ENCODE measurements at regions not wholly inside any gene's neighbourhood (a gene's known extent, or its start where the extent isn't known, plus 50 kb on each side); places are given as distances from the start of the nearest gene placed in this dataset.

DNA sequence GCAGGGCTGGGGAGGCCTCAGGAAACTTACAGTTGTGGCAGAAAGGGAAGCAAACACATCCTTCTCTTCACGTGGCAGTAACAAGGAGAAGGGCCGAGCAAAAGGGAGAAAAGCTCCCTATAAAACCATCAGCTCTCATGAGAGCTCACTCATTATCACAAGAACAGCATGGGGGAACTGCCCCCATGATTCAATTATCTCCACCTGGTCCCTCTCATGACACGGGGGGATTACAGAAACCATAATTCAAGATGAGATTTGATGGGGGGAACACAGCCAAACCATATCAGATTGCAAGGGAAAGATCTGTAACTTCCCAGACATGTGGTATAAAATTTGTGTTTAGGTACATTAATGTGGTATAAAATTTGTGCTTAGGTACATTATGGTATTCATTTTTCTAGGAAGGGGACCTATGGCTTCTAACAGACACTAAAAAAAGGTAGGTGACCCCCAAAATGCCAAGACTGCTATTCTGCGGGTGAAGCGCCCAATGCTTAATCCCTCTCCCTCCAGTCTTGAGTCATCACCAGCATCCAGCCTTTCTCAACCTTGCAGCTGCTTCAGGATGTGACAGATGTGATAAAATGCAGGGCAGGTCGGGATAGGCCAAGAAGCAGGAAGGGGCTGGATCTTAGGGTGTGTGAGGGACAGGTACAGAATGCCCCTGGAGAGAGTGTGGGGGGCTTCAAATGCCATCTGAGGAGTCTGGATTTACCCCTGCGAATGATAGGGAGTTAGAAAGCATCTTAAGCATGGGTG is 57.7 kb upstream of the AMPD3 start:
- no peak for TF ChIP-seq CTCF (IDR thresholded peaks at IDR 0.05)
- intact Hi-C loops (cut with DNase I) = no loop called here

GRCh38 chr11:10398525-10398924 is 56.5 kb upstream of the AMPD3 start:
- Histone ChIP-seq H3K4me3 (no peak overlapping the region), H3K9ac (ENCODE audit: low read depth in 2 of 2, low read length in 2 of 2) (no peak overlapping the region), H3K4me1 (no peaks in the 10 kb centered on the region), H3K27me3 (no peaks in the 10 kb centered on the region), H3K27ac (no peak overlapping the region), H3K9me3 (no peaks in the 10 kb centered on the region), H3K36me3 (no peaks in the 10 kb centered on the region)
- no peak for TF ChIP-seq CTCF (IDR thresholded peaks at IDR 0.05)
- intact Hi-C loops (cut with DNase I) = no loop called here
- no peak for DNase-seq

More for the DNA sequence above, 57.7 kb upstream of the AMPD3 start:
- Histone ChIP-seq H3K27ac (no peak overlapping the region), H3K4me1 (no peaks in the 10 kb centered on the region), H3K9me3 (no peaks in the 10 kb centered on the region), H3K27me3 (no peaks in the 10 kb centered on the region), H3K36me3 (no peaks in the 10 kb centered on the region), H3K9ac (ENCODE audit: low read depth in 2 of 2, low read length in 2 of 2) (no peak overlapping the region), H3K4me3 (no peak overlapping the region)
- DNase-seq = no peak

DNA sequence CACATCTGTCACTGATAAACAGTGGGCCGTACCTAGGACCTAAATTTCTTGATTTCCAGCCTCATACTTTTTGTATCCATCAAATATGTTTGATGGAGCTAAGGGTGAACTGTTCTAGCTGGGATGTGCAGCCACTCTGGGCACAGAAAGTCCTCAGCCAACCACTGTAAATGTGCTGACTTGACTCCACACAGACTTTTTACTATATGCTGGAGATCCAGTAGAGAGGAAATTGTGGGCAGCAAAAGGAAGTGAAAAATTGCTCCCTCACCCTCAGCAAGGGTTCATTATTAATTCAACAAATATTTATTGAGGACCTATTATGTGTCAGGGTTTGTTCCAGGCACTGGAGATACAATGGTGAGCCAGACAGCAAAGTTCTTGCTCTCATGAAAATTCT is 54.2 kb upstream of the AMPD3 start:
- Histone ChIP-seq H3K27me3 (no peaks in the 10 kb centered on the region), H3K9ac (ENCODE audit: low read depth in 2 of 2, low read length in 2 of 2) (no peak overlapping the region), H3K4me3 (no peak overlapping the region), H3K36me3 (no peaks in the 10 kb centered on the region), H3K4me1 (no peaks in the 10 kb centered on the region), H3K27ac (no peak overlapping the region), H3K9me3 (no peaks in the 10 kb centered on the region)
- TF ChIP-seq CTCF (IDR thresholded peaks at IDR 0.05) = no peak
- intact Hi-C loops (cut with DNase I) = loop anchor here (10.0 kb wide), 1 partner anchor 114 kb away; no protein-coding TSS in a partner anchor
- no peak for DNase-seq

GRCh38 chr11:10401256-10401655 is 53.8 kb upstream of the AMPD3 start:
- no peaks in the 10 kb centered on the region for H3K36me3 ChIP-seq
- H3K4me1 ChIP-seq = no peaks in the 10 kb centered on the region
- H3K27ac ChIP-seq = no peak overlapping the region
- DNase-seq = no peak
- TF ChIP-seq CTCF (IDR thresholded peaks at IDR 0.05) = no peak
- H3K9me3 ChIP-seq = no peaks in the 10 kb centered on the region
- H3K4me3 ChIP-seq = no peak overlapping the region
- intact Hi-C loops (cut with DNase I) = loop anchor here (10.0 kb wide), 1 partner anchor 114 kb away; no protein-coding TSS in a partner anchor
- H3K9ac ChIP-seq (ENCODE audit: low read depth in 2 of 2, low read length in 2 of 2) = no peak overlapping the region
- no peaks in the 10 kb centered on the region for H3K27me3 ChIP-seq

DNA sequence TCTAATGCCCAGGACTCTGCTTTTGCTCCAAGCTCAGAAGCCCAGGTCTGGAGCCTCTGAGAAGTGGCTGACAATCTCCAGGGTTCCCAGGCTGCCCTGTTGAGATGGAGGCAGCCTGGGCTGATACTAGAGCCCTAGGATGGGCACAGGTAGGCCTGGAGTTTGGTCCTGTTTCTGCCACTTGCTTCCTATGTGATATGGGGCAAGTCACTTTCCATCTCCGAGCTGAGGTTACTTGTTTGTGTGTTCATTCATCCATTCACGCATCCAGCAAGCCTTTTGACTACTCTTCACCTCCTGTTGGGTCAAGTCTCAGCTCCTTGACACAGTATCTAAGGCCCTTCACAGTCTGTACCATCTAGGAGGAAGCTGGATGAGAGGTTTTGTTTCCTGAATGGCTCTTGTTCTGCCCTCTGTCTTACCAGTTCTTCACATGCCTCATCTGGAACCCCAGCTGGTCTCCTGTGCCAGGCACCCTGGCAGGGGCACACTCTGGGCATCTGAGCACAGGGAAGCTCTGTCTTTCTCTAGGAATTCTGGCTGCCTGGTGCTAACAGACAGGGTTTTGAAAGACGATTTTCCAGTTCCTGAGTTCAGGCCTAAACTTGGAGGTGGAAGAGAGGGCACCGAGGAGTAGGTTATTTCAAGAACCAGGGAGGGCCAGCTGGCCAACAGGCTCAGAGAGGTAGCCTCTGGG is 53.2 kb upstream of the AMPD3 start:
- Histone ChIP-seq H3K4me1 (no peaks in the 10 kb centered on the region), H3K27me3 (no peaks in the 10 kb centered on the region), H3K27ac (no peak overlapping the region), H3K4me3 (no peak overlapping the region), H3K9ac (ENCODE audit: low read depth in 2 of 2, low read length in 2 of 2) (no peak overlapping the region), H3K36me3 (no peaks in the 10 kb centered on the region), H3K9me3 (no peaks in the 10 kb centered on the region)
- DNase-seq = no peak
- TF ChIP-seq CTCF (IDR thresholded peaks at IDR 0.05) = no peak
- intact Hi-C loops (cut with DNase I) = loop anchor here (10.0 kb wide), 1 partner anchor 113 kb away; no protein-coding TSS in a partner anchor
